HG02970 (cell line): ENCODE measurements at regions not wholly inside any gene's neighbourhood (a gene's known extent, or its start where the extent isn't known, plus 50 kb on each side); places are given as distances from the start of the nearest gene placed in this dataset.

Experiments used
- ATAC-seq: cut with Tn5 transposase; IDR thresholded peaks from one replicate; pipeline ENCODE4 v1.9.1; 2021; ENCODE audit warnings: mild to moderate bottlenecking, moderate library complexity, moderate number of reproducible peaks; ENCODE audit not compliant: unreplicated experiment, low FRiP score

GRCh38 chr15:101124731-101125451 lies 127.0 kb downstream of the CHSY1 start:
- ATAC-seq: no peak

DNA sequence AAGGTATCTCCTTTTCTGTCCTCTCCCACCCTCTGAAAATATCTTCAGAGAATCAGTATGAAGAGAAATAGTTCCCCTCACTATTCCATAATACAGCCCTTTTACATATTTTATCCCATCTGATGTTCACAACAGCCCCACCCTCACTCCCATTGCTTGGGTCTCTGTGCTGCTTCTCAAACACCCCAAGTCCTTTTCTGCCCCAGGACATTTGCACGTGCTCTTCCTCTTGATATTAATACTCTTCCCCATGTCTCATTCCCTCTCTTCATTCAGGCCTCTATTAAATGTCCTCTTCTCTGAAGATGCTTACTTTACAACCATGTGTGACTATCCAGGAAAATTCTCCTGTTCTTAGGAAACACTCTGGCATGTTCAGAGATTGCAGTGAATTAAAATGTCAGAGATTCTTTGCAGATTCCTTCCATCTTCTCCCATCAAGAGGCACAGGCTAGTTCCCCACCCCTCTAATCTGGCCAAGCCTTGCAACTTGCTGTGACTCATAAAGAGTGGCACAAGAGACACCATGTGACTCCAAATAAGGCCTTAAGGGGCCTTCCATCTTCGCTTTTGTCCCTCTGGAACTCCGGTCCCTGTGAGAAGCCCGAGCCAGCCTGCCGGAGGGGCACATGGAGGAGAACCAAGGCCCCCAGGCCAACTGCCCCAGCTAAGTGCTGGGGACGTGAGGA lies 128.5 kb downstream of the CHSY1 start:
- no peak for ATAC-seq

DNA sequence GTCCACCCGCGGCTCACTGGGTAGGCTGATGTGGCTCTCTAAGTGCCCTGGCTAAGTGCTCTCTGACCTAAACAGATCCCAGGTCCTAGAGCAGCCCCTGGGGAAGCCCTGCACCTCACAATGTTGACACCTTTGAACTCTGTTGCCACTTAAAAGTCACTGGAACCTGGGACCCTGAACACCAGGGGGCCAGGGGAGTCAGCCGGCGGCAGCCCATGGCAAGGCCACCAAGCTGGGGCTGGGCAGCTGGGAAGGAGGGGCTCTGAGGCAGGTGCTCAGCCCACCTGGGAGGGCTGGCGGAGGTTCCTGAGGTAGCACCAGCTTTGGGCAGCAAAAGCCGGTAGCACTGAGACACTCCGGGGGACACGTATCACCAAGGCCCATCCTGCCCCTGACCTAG lies 129.0 kb downstream of the CHSY1 start:
- ATAC-seq: no peak

GRCh38 chr15:101122266-101122665 lies 129.6 kb downstream of the CHSY1 start:
- ATAC-seq: no peak

DNA sequence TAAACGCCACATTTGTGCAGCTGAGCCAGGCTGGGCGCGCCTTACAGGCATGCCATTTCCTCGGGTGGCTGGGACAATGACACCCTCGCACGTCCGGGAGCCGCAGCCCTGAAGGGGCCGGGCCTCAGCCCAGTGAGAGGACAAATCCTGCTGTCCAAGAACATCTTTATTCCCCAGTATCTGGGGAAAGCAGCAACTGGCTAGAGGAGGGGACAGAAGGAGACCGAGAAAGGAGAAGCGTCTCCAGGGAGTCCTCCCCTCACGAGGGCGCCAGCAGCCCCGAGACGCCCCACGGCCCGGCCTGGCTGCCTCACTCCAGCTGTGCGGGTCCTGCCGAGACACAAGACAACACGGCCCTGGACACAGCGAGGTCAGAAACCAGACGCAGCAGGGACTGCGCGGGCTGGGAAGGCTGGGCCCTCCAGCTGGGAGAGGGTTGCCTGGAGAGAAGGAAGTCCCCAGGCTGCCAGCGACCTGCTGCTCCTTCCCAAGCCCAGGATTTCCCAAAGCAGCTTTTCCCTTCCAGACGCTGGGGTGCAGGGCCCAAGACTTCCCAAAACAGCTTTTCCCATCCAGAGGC lies 130.2 kb downstream of the CHSY1 start:
- ATAC-seq: peak; percentile 48

DNA sequence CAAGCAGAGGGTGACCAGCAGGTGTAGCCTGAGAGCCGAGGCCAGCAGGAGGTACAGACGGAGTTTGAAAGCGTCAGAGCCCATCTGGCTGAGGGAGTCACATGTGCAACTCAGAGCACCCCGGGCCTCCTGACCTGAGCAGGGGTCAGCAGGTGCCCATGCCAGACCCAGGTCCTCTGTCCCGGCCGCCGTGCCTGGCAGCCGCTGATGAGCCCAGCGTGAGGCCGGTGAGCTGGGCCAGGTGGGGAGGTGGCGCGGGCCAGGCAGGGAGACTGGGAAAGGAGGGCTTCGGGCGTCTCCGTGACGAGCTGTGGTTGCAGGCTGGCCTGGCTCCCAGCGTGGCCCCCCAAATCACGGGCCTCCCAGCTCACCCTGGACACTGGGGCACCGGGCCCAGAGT lies 130.9 kb downstream of the CHSY1 start:
- ATAC-seq: no peak

GRCh38 chr15:101120473-101120872 lies 131.4 kb downstream of the CHSY1 start:
- ATAC-seq: no peak
